A673 (cell line): ENCODE measurements at regions not wholly inside any gene's neighbourhood (a gene's known extent, or its start where the extent isn't known, plus 50 kb on each side); places are given as distances from the start of the nearest gene placed in this dataset.

Experiments used
- BruUV-seq: library from RNA; stranded (reverse); fragments of 400-500 nt; replicated peaks from 2 replicates; lab custom pipeline; 2021; lab: Mats Ljungman, UMichigan
- CTCF ChIA-PET: fragments of 300-600 bp; sonication (Branson Sonifier 250); formaldehyde crosslinking; loops from one replicate; lab custom pipeline; 2022; ENCODE audit warnings: antibody characterized with exemption; lab: Charles Lee
- POLR2A ChIA-PET: fragments of 300-600 bp; sonication (Branson Sonifier 250); formaldehyde crosslinking; loops from one replicate; lab custom pipeline; 2022; ENCODE audit warnings: antibody characterized with exemption; ENCODE audit not compliant: low non-redundant PET; lab: Charles Lee
- DNase-seq: peaks from one replicate; pipeline ENCODE4 v3.0.0-alpha.2; 2015; ENCODE audit warnings: low spot score
- H3K27ac ChIP-seq: fragments of 200-600 bp; sonication (generic); 2 replicates; pipeline ENCODE4 v1.5.1; 2016; ENCODE audit warnings: mixed run types, low read depth, mild to moderate bottlenecking, mixed read lengths, antibody characterized with exemption, low read length; ENCODE audit not compliant: poor library complexity, severe bottlenecking
- H3K27me3 ChIP-seq: fragments of 200-600 bp; sonication (generic); replicated peaks from 2 replicates; pipeline ENCODE4 v1.6.1; 2017; ENCODE audit warnings: mixed run types, low read depth, mild to moderate bottlenecking, mixed read lengths, antibody characterized with exemption, low read length; ENCODE audit not compliant: insufficient read depth, poor library complexity
- H3K36me3 ChIP-seq: fragments of 200-600 bp; sonication (generic); 2 replicates; pipeline ENCODE4 v1.6.1; 2016; ENCODE audit warnings: mixed run types, mild to moderate bottlenecking, mixed read lengths, antibody characterized with exemption, low read length; ENCODE audit not compliant: insufficient read depth, poor library complexity, severe bottlenecking
- H3K4me1 ChIP-seq: fragments of 200-600 bp; sonication (generic); 2 replicates; pipeline ENCODE4 v1.6.1; 2017; ENCODE audit warnings: mixed run types, mild to moderate bottlenecking, mixed read lengths, antibody characterized with exemption, low read length; ENCODE audit not compliant: insufficient read depth, poor library complexity, severe bottlenecking
- H3K4me3 ChIP-seq: fragments of 200-600 bp; sonication (generic); 2 replicates; pipeline ENCODE4 v1.5.1; 2016; ENCODE audit warnings: low read depth, mixed run types, mild to moderate bottlenecking, mixed read lengths, low read length; ENCODE audit not compliant: poor library complexity, severe bottlenecking
- H3K9me3 ChIP-seq: fragments of 200-600 bp; sonication (generic); 2 replicates; pipeline ENCODE4 v1.6.1; 2016; ENCODE audit warnings: mixed run types, low read depth, mild to moderate bottlenecking, mixed read lengths, antibody characterized with exemption, low read length; ENCODE audit not compliant: poor library complexity, severe bottlenecking
- EZH2 ChIP-seq: fragments of 200-600 bp; sonication (generic); IDR thresholded peaks from 2 replicates; pipeline ENCODE4 v1.6.1; 2017; ENCODE audit warnings: borderline replicate concordance, low read depth, mild to moderate bottlenecking, mixed read lengths, antibody characterized with exemption, low read length; ENCODE audit not compliant: poor library complexity, severe bottlenecking
- intact Hi-C: fragments of 100-400 bp; cut with micrococcal nuclease; formaldehyde crosslinking; loops from one replicate; pipeline ENCODE4 v1.10.0; 2022; ENCODE audit not compliant: unreplicated experiment
- TF ChIP-seq, protein P1 (sequence below): fragments of 300-800, 200-600 bp; sonication (generic); conservative IDR thresholded peaks from 2 replicates; pipeline ENCODE4 v1.5.1; 2017; ENCODE audit warnings: low read depth, mild to moderate bottlenecking, antibody characterized with exemption, low read length, moderate library complexity, mixed read lengths

DNA sequence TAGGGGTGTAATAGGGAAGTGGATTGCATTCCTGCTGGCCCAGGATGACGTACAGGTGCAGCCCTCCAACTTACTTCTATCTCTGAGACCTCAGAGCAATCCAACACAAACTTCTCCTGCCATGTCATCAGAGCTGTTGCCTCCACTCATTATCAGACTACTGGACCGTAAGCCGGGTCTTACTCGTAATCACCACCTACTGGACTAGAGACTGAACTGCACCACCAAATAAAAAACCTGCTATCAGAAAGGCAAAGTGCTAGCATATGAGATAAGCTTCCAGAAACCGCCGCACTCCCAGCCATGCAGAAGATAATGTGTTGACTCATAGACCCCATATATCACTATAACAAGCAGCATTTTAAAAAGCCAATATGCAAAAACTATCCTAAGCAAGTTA is 102.0 kb downstream of the SLITRK1 start:
- ChIA-PET CTCF (no interaction called here), POLR2A (no interaction called here)
- TF ChIP-seq EZH2 = no peak
- TF ChIP-seq, protein P1, sequence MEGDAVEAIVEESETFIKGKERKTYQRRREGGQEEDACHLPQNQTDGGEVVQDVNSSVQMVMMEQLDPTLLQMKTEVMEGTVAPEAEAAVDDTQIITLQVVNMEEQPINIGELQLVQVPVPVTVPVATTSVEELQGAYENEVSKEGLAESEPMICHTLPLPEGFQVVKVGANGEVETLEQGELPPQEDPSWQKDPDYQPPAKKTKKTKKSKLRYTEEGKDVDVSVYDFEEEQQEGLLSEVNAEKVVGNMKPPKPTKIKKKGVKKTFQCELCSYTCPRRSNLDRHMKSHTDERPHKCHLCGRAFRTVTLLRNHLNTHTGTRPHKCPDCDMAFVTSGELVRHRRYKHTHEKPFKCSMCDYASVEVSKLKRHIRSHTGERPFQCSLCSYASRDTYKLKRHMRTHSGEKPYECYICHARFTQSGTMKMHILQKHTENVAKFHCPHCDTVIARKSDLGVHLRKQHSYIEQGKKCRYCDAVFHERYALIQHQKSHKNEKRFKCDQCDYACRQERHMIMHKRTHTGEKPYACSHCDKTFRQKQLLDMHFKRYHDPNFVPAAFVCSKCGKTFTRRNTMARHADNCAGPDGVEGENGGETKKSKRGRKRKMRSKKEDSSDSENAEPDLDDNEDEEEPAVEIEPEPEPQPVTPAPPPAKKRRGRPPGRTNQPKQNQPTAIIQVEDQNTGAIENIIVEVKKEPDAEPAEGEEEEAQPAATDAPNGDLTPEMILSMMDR = peak; percentile 50
- intact Hi-C loops = no loop called here
- H3K9me3 ChIP-seq = no peaks in the 10 kb centered on the region
- no peaks in the 10 kb centered on the region for H3K36me3 ChIP-seq
- H3K4me1 ChIP-seq = no peaks in the 10 kb centered on the region
- no peaks in the 10 kb centered on the region for H3K27me3 ChIP-seq
- H3K27ac ChIP-seq = no peak overlapping the region
- H3K4me3 ChIP-seq = no peak overlapping the region
- peak; percentile 37 for DNase-seq
- BruUV-seq = no TSS peak

DNA sequence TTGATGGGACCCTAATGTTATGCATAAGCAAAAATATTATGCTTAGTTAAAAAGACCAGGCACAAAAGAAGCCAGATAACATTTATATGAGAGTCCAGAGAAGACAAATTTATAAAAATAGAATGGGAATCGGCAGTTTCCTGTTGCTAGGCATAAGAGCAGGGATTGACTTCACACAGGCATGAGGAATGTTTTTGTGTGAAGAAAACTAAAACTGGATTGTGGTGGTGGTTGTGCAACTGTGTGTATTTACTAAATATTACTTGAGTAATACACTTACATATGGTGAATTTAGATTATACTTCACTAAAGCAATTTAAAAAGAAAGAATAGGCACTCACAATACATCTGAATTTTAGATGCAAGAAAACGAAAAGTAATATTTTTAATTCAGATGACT is 108.3 kb downstream of the SLITRK1 start:
- CTCF ChIA-PET = no interaction called here

DNA sequence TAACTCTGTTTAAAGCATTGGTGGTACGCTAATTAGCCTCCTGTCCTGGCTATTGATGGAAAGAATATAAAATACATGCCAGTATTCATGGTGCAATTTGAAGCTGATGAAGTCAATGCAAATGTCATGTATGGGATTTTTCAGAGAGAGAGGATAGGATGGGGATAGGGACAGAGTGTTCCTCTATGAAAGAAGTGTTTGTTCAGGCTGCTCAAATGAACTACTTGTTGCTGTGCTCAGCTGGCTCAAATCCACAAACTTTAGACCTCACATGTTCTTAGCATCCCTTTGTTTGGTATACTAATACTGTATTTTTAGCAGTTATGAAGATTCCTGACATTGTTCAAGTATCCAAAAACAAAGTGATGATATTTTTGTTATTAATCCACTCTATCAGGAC is 116.5 kb downstream of the SLITRK1 start:
- ChIA-PET POLR2A (no interaction called here), CTCF (no interaction called here)
- H3K27me3 ChIP-seq = no peaks in the 10 kb centered on the region
- TF ChIP-seq, protein P1 = no peak
- TF ChIP-seq EZH2 = no peak
- no peak overlapping the region for H3K4me3 ChIP-seq
- no peak for DNase-seq
- no peaks in the 10 kb centered on the region for H3K4me1 ChIP-seq
- no peaks in the 10 kb centered on the region for H3K36me3 ChIP-seq
- no TSS peak for BruUV-seq
- H3K9me3 ChIP-seq = no peaks in the 10 kb centered on the region
- intact Hi-C loops = no loop called here
- no peak overlapping the region for H3K27ac ChIP-seq

More for the DNA sequence above, 108.3 kb downstream of the SLITRK1 start:
- Histone ChIP-seq H3K4me1 (no peaks in the 10 kb centered on the region), H3K9me3 (no peaks in the 10 kb centered on the region), H3K36me3 (no peaks in the 10 kb centered on the region), H3K27ac (no peak overlapping the region), H3K4me3 (no peak overlapping the region), H3K27me3 (no peaks in the 10 kb centered on the region)
- intact Hi-C loops = no loop called here
- POLR2A ChIA-PET = no interaction called here
- no TSS peak for BruUV-seq
- no peak for DNase-seq
- TF ChIP-seq, protein P1 = no peak
- no peak for TF ChIP-seq EZH2
